IMR-90 (cell line): ENCODE measurements at regions not wholly inside any gene's neighbourhood (a gene's known extent, or its start where the extent isn't known, plus 50 kb on each side); places are given as distances from the start of the nearest gene placed in this dataset.

Source experiments
- ATAC-seq: fragments of 200-7000 bp; cut with Tn5 transposase; 2 replicates; pipeline ENCODE4 v1.9.1; 2020; ENCODE audit warnings: low read depth, mild to moderate bottlenecking, moderate library complexity
- BruUV-seq: library from RNA; stranded (reverse); fragments of 400-500 nt; replicated peaks from 2 replicates; lab custom pipeline; 2021; lab: Mats Ljungman, UMichigan
- CTCF ChIA-PET: fragments of 300-600 bp; formaldehyde crosslinking; extraction: SDS; loops from one replicate; lab custom pipeline; 2021; ENCODE audit warnings: antibody characterized with exemption; lab: Yijun Ruan, JAX
- POLR2A ChIA-PET: fragments of 300-600 bp; sonication (Branson Sonifier 250); formaldehyde crosslinking; loops from one replicate; lab custom pipeline; 2022; ENCODE audit warnings: antibody characterized with exemption; ENCODE audit not compliant: unreplicated experiment; lab: Charles Lee
- DNase-seq: peaks from one replicate; pipeline ENCODE4 v3.0.0; 2013
- H2AFZ ChIP-seq: replicated peaks from 2 replicates; pipeline ENCODE3; 2013; ENCODE audit warnings: low read length, mild to moderate bottlenecking; ENCODE audit not compliant: poor library complexity
- H2AK5ac ChIP-seq: 2 replicates; pipeline ENCODE4 v1.6.1; 2013; ENCODE audit warnings: low read depth, low read length, inconsistent platforms
- H2AK9ac ChIP-seq: replicated peaks from 2 replicates; pipeline ENCODE3; 2013; ENCODE audit warnings: mild to moderate bottlenecking, low read depth, low read length, moderate library complexity; ENCODE audit not compliant: poor library complexity
- H2BK120ac ChIP-seq: 2 replicates; pipeline ENCODE4 v1.6.1; 2013; ENCODE audit warnings: low read depth, low read length, inconsistent platforms
- H2BK15ac ChIP-seq: 3 replicates; pipeline ENCODE4 v1.6.1; 2013; ENCODE audit warnings: low read depth, low read length, inconsistent platforms
- H2BK20ac ChIP-seq: 2 replicates; pipeline ENCODE4 v1.6.1; 2013; ENCODE audit warnings: low read depth, mild to moderate bottlenecking, inconsistent platforms, low read length, moderate library complexity
- H2BK5ac ChIP-seq: 2 replicates; pipeline ENCODE4 v1.6.1; 2013; ENCODE audit warnings: mild to moderate bottlenecking, low read depth, low read length, inconsistent platforms; ENCODE audit not compliant: poor library complexity, severe bottlenecking
- H3K14ac ChIP-seq: replicated peaks from 2 replicates; pipeline ENCODE4 v1.6.1; 2013; ENCODE audit warnings: low read depth, low read length, inconsistent platforms
- H3K18ac ChIP-seq: 2 replicates; pipeline ENCODE4 v1.6.1; 2013; ENCODE audit warnings: low read depth, low read length, control low read depth
- H3K23ac ChIP-seq: 2 replicates; pipeline ENCODE4 v1.6.1; 2013; ENCODE audit warnings: low read depth, low read length, inconsistent platforms
- H3K27ac ChIP-seq: 2 replicates; pipeline ENCODE4 v1.5.1; 2013; ENCODE audit warnings: mild to moderate bottlenecking, control low read depth, low read length; ENCODE audit not compliant: insufficient read depth
- H3K27me3 ChIP-seq: 2 replicates; pipeline ENCODE4 v1.6.1; 2013; ENCODE audit warnings: low read length; ENCODE audit not compliant: control insufficient read depth, insufficient read depth
- H3K36me3 ChIP-seq: 2 replicates; pipeline ENCODE4 v1.6.1; 2013; ENCODE audit warnings: low read length, mixed read lengths; ENCODE audit not compliant: control insufficient read depth, insufficient read depth
- H3K4ac ChIP-seq: 2 replicates; pipeline ENCODE4 v1.6.1; 2013; ENCODE audit warnings: low read depth, low read length, inconsistent platforms
- H3K4me1 ChIP-seq: 2 replicates; pipeline ENCODE4 v1.6.1; 2013; ENCODE audit warnings: low read length, mixed read lengths; ENCODE audit not compliant: control insufficient read depth, insufficient read depth
- H3K4me2 ChIP-seq: 2 replicates; pipeline ENCODE4 v1.6.1; 2013; ENCODE audit warnings: low read depth, mild to moderate bottlenecking, control low read depth, low read length, moderate library complexity
- H3K4me3 ChIP-seq: 2 replicates; pipeline ENCODE4 v1.5.1; 2013; ENCODE audit warnings: low read depth, mild to moderate bottlenecking, control low read depth, low read length, moderate library complexity; ENCODE audit not compliant: insufficient read depth
- H3K56ac ChIP-seq: 2 replicates; pipeline ENCODE4 v1.6.1; 2013; ENCODE audit warnings: low read length, inconsistent platforms; ENCODE audit not compliant: insufficient read depth; ENCODE audit errors: extremely low read depth
- H3K79me1 ChIP-seq, 2 experiments: 2 replicates each; pipeline ENCODE4 v1.6.1; 2013; ENCODE audit warnings: low read length in 2 of 2, inconsistent platforms in 1 of 2, low read depth in 1 of 2
- H3K9ac ChIP-seq: 2 replicates; pipeline ENCODE4 v1.6.1; 2013; ENCODE audit warnings: low read depth, low read length, control low read depth
- H3K9me1 ChIP-seq: 2 replicates; pipeline ENCODE4 v1.6.1; 2013; ENCODE audit warnings: low read length, inconsistent platforms; ENCODE audit not compliant: insufficient read depth
- H3K9me3 ChIP-seq: 2 replicates; pipeline ENCODE4 v1.6.1; 2013; ENCODE audit warnings: low read length; ENCODE audit not compliant: control insufficient read depth, insufficient read depth
- H4K20me1 ChIP-seq: 2 replicates; pipeline ENCODE4 v1.6.1; 2013; ENCODE audit warnings: low read length, inconsistent platforms; ENCODE audit not compliant: insufficient read depth
- H4K5ac ChIP-seq: 2 replicates; pipeline ENCODE4 v1.6.1; 2013; ENCODE audit warnings: mild to moderate bottlenecking, low read depth, low read length, control low read depth
- H4K8ac ChIP-seq, 2 experiments: 2 replicates each; pipeline ENCODE4 v1.6.1; 2013; ENCODE audit warnings: low read depth in 2 of 2, low read length in 2 of 2, control low read depth in 1 of 2, inconsistent platforms in 1 of 2
- H4K91ac ChIP-seq: 2 replicates; pipeline ENCODE4 v1.6.1; 2013; ENCODE audit warnings: low read depth, low read length, inconsistent platforms; ENCODE audit not compliant: insufficient read depth
- BHLHE40 ChIP-seq: fragments of 150-350 bp; IDR thresholded peaks from 2 replicates; pipeline ENCODE4 v1.6.1; 2016; ENCODE audit warnings: mild to moderate bottlenecking, low read depth, low read length
- CEBPB ChIP-seq: IDR thresholded peaks from 2 replicates; pipeline ENCODE4 v1.6.1; 2012; ENCODE audit warnings: low read depth, low read length, improper control_type of control experiment
- CHD1 ChIP-seq: IDR thresholded peaks from 2 replicates; pipeline ENCODE4 v1.6.1; 2012; ENCODE audit warnings: low read depth, low read length, improper control_type of control experiment
- FOS ChIP-seq: fragments of 150-350 bp; IDR thresholded peaks from 2 replicates; pipeline ENCODE4 v1.6.1; 2016; ENCODE audit warnings: low read depth, low read length
- MAFK ChIP-seq: IDR thresholded peaks from 2 replicates; pipeline ENCODE4 v1.6.1; 2012; ENCODE audit warnings: low read depth, low read length, improper control_type of control experiment
- MAZ ChIP-seq: IDR thresholded peaks from 2 replicates; pipeline ENCODE4 v1.6.1; 2012; ENCODE audit warnings: low read depth, mild to moderate bottlenecking, low read length, improper control_type of control experiment, moderate library complexity, borderline replicate concordance
- MXI1 ChIP-seq: IDR thresholded peaks from 2 replicates; pipeline ENCODE4 v1.6.1; 2012; ENCODE audit warnings: low read depth, mild to moderate bottlenecking, low read length, moderate library complexity, borderline replicate concordance
- NFE2L2 ChIP-seq: fragments of 150-350 bp; IDR thresholded peaks from 2 replicates; pipeline ENCODE4 v1.6.1; 2016; ENCODE audit warnings: low read depth, mild to moderate bottlenecking, low read length
- POLR2A ChIP-seq: IDR thresholded peaks from 2 replicates; pipeline ENCODE4 v1.6.1; 2012; ENCODE audit warnings: mild to moderate bottlenecking, low read depth, low read length
- RAD21 ChIP-seq: IDR thresholded peaks from 2 replicates; pipeline ENCODE4 v1.6.1; 2012; ENCODE audit warnings: low read length, improper control_type of control experiment
- RCOR1 ChIP-seq: IDR thresholded peaks from 2 replicates; pipeline ENCODE4 v1.6.1; 2012; ENCODE audit warnings: mild to moderate bottlenecking, low read length, improper control_type of control experiment; ENCODE audit not compliant: insufficient replicate concordance
- RFX5 ChIP-seq: IDR thresholded peaks from 2 replicates; pipeline ENCODE4 v1.8.0; 2012; ENCODE audit warnings: low read depth, mild to moderate bottlenecking, low read length, moderate library complexity
- SMC3 ChIP-seq: fragments of 150-350 bp; IDR thresholded peaks from 2 replicates; pipeline ENCODE4 v1.6.1; 2016; ENCODE audit warnings: low read depth, mild to moderate bottlenecking, antibody characterized with exemption, low read length, moderate library complexity
- USF2 ChIP-seq: fragments of 150-350 bp; IDR thresholded peaks from 2 replicates; pipeline ENCODE4 v1.6.1; 2017; ENCODE audit warnings: mild to moderate bottlenecking, antibody characterized with exemption, low read length, low read depth
- WGBS, 2 experiments: methylation state at CpG; one replicate each; pipeline versions ENCODE4 v1.1.5 to v1.1.7; 2013; ENCODE audit warnings: missing lambda C conversion rate in 2 of 2; ENCODE audit not compliant: insufficient read length in 1 of 2; ENCODE audit errors: extremely low coverage in 2 of 2; 5-methylcytosine and 5-hydroxymethylcytosine counted together
- dilution Hi-C: fragments of 300-500 bp; cut with HindIII; formaldehyde crosslinking; loops from one replicate; pipeline ENCODE4 v1.14.3; 2018; ENCODE audit warnings: low sequenced_read_pairs; ENCODE audit not compliant: unreplicated experiment
- in situ Hi-C: fragments of 300-500 bp; cut with MboI; formaldehyde crosslinking; loops from 3 replicates; pipeline ENCODE4 v1.14.3; 2019; ENCODE audit warnings: low sequenced_read_pairs, inconsistent platforms, mixed read lengths
- intact Hi-C: fragments of 100-400 bp; cut with micrococcal nuclease; formaldehyde crosslinking; loops from 2 replicates; pipeline ENCODE4 v1.10.0; 2022
- TF ChIP-seq, protein P1 (sequence below): conservative IDR thresholded peaks from 2 replicates; pipeline ENCODE4 v1.5.1; 2012; ENCODE audit warnings: mild to moderate bottlenecking, low read depth, low read length, improper control_type of control experiment
- TF ChIP-seq, protein P2 (sequence below): fragments of 150-350 bp; IDR thresholded peaks from 2 replicates; pipeline ENCODE4 v1.6.1; 2016; ENCODE audit warnings: low read depth, mild to moderate bottlenecking, low read length, moderate library complexity, borderline replicate concordance

GRCh38 chrX:7264399-7264798 lies 116.4 kb upstream of the PUDP start:
- POLR2A ChIA-PET = no interaction called here
- Histone ChIP-seq H2AK9ac (no peak overlapping the region), H3K4me1 (peaks cover 3% of the 10 kb centered on the region), H2AFZ (no peak overlapping the region), H3K27me3 (no peaks in the 10 kb centered on the region), H3K9me1 (peaks cover 3% of the 10 kb centered on the region; the same call in 1 of the 2 replicates), H4K91ac (no peak overlapping the region), H3K23ac (no peak overlapping the region), H3K4me2 (no peak overlapping the region), H2BK120ac (no peak overlapping the region), H2AK5ac (no peak overlapping the region), H3K18ac (no peak overlapping the region), H3K79me1 (no peaks in the 10 kb centered on the region), H2BK5ac (no peak overlapping the region), H2BK15ac (no peak overlapping the region; the same call in 2 of the 3 replicates), H3K27ac (no peak overlapping the region), H3K4ac (no peak overlapping the region), H3K14ac (no peak overlapping the region), H2BK20ac (no peak overlapping the region), H3K36me3 (no peaks in the 10 kb centered on the region), H4K8ac (no peak overlapping the region), H4K5ac (no peak overlapping the region), H3K9me3 (no peaks in the 10 kb centered on the region; the same call in 1 of the 2 replicates), H3K9ac (no peak overlapping the region), H3K4me3 (no peak overlapping the region), H3K56ac (no peak overlapping the region), H4K20me1 (no peaks in the 10 kb centered on the region)
- dilution Hi-C loops = no loop called here
- CTCF ChIA-PET = interaction anchor here (0.6 to 1.1 kb wide), 2 partner anchors 8 to 131 kb away, joined by 3 to 5 read pairs; no protein-coding TSS in a partner anchor
- 100% methylated on average over 1 of the region's 2 CpGs; no CpG with 5 or more reads in 1 of the 2 experiments for WGBS, 2 experiments
- ATAC-seq (no peak), DNase-seq (no peak)
- no TSS peak for BruUV-seq
- intact Hi-C loops = no loop called here
- in situ Hi-C loops = no loop called here
- TF ChIP-seq, protein P1, sequence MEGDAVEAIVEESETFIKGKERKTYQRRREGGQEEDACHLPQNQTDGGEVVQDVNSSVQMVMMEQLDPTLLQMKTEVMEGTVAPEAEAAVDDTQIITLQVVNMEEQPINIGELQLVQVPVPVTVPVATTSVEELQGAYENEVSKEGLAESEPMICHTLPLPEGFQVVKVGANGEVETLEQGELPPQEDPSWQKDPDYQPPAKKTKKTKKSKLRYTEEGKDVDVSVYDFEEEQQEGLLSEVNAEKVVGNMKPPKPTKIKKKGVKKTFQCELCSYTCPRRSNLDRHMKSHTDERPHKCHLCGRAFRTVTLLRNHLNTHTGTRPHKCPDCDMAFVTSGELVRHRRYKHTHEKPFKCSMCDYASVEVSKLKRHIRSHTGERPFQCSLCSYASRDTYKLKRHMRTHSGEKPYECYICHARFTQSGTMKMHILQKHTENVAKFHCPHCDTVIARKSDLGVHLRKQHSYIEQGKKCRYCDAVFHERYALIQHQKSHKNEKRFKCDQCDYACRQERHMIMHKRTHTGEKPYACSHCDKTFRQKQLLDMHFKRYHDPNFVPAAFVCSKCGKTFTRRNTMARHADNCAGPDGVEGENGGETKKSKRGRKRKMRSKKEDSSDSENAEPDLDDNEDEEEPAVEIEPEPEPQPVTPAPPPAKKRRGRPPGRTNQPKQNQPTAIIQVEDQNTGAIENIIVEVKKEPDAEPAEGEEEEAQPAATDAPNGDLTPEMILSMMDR = no peak
- TF ChIP-seq MAFK (no peak), RCOR1 (no peak), CEBPB (no peak), RAD21 (no peak), FOS (no peak), NFE2L2 (no peak), CHD1 (no peak), SMC3 (no peak), BHLHE40 (no peak), MXI1 (no peak), POLR2A (no peak), RFX5 (no peak), USF2 (no peak), MAZ (no peak)
- TF ChIP-seq, protein P2, sequence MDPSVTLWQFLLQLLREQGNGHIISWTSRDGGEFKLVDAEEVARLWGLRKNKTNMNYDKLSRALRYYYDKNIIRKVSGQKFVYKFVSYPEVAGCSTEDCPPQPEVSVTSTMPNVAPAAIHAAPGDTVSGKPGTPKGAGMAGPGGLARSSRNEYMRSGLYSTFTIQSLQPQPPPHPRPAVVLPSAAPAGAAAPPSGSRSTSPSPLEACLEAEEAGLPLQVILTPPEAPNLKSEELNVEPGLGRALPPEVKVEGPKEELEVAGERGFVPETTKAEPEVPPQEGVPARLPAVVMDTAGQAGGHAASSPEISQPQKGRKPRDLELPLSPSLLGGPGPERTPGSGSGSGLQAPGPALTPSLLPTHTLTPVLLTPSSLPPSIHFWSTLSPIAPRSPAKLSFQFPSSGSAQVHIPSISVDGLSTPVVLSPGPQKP = no peak
